ENCODE measurements at regions not wholly inside any gene's neighbourhood (a gene's known extent, or its start where the extent isn't known, plus 50 kb on each side); places are given as distances from the start of the nearest gene placed in this dataset.
A peak's percentile ranks its signal among the peaks of the same experiment; 100 is the strongest.

GRCh38 chr2:33927756-33928155 is 328.7 kb upstream of the FAM98A start:
- Histone ChIP-seq H4K91ac (replicated peaks; ENCODE audit: insufficient read length, low read length) (no peak overlapping the region), H3K9ac (replicated peaks in 1 of 4; ENCODE audit: extremely low read depth in 1 of 4, low read depth in 3 of 4, low read length in 3 of 4) (no peak overlapping the region), H3K4me1 (replicated peaks in 1 of 4; ENCODE audit: control insufficient read depth in 3 of 4, insufficient read depth in 4 of 4, low read length in 3 of 4) (peaks cover 0 to 2% (median 0%) of the 10 kb centered on the region in 4 experiments; a peak in 1 of 7 replicates), H2BK12ac (ENCODE audit: low read depth, low read length) (no peak overlapping the region), H2BK15ac (ENCODE audit: low read length) (no peak overlapping the region), H3K18ac (ENCODE audit: extremely low read depth, low read length) (no peak overlapping the region), H2AFZ (ENCODE audit: low read length) (0 out of 2 replicates have a peak overlapping the region, but pooled peaks have one; percentile 15), H3K23ac (ENCODE audit: insufficient read length) (no peak overlapping the region), H4K5ac (ENCODE audit: insufficient read length, low read depth, low read length) (no peak overlapping the region), H3K56ac (replicated peaks; ENCODE audit: insufficient read length, low read depth, low read length) (no peak overlapping the region), H3K79me1 (ENCODE audit: low read depth, low read length) (no peaks in the 10 kb centered on the region), H3K36me3 (ENCODE audit: control insufficient read depth in 2 of 4, insufficient read depth in 4 of 4, low read length in 3 of 4) (no peaks in the 10 kb centered on the region), H3K23me2 (ENCODE audit: low read depth, low read length) (no peaks in the 10 kb centered on the region), H4K20me1 (replicated peaks in 1 of 2; ENCODE audit: control insufficient read depth in 1 of 2, insufficient read depth in 2 of 2, low read length in 2 of 2) (no peaks in the 10 kb centered on the region), H2BK5ac (ENCODE audit: low read depth, low read length) (no peak overlapping the region), H3K4ac (replicated peaks; ENCODE audit: insufficient read length, low read depth, low read length) (no peak overlapping the region), H3K79me2 (ENCODE audit: control insufficient read depth in 1 of 2, insufficient read depth in 2 of 2, low read length in 2 of 2) (no peaks in the 10 kb centered on the region), H4K8ac (ENCODE audit: extremely low read depth, insufficient read depth, low read length) (no peak overlapping the region), H3K14ac (ENCODE audit: insufficient read length) (no peak overlapping the region), H3K27ac (ENCODE audit: low read depth, low read length) (no peak overlapping the region), H2BK120ac (replicated peaks; ENCODE audit: low read depth, low read length) (no peak overlapping the region), H2BK20ac (ENCODE audit: low read length) (no peak overlapping the region), H2AK5ac (ENCODE audit: low read depth, low read length) (no peak overlapping the region), H3K4me3 (ENCODE audit: extremely low read depth in 1 of 4, insufficient read depth in 2 of 4, low read depth in 3 of 4, low read length in 4 of 4) (no peak overlapping the region), H3K27me3 (replicated peaks in 1 of 4; ENCODE audit: control insufficient read depth in 3 of 4, extremely low read depth in 1 of 4, insufficient read depth in 3 of 4, low read length in 3 of 4) (no peaks in the 10 kb centered on the region), H3K9me3 (ENCODE audit: insufficient read depth in 2 of 2, low read depth in 1 of 2, low read length in 1 of 2) (no peaks in the 10 kb centered on the region), H3K4me2 (ENCODE audit: insufficient read depth in 1 of 2, low read depth in 2 of 2, low read length in 2 of 2) (no peak overlapping the region)
- TF ChIP-seq GTF2F1 (IDR thresholded peaks at IDR 0.05; ENCODE audit: borderline replicate concordance, low read depth, low read length) (no peak), HDAC2 (IDR thresholded peaks at IDR 0.05; ENCODE audit: borderline replicate concordance in 1 of 2, low read depth in 2 of 2, low read length in 2 of 2) (no peak)
- DNase-seq (ENCODE audit: low read depth in 1 of 2, low spot score in 2 of 2) (no peak), FAIRE-seq (no peak)
- CTCF ChIA-PET (ENCODE audit: partially characterized antibody) = no interaction called here
- 100% methylated on average over 1 of the region's 1 CpG; no CpG with 5 or more reads in 1 of the 2 experiments for WGBS, 2 experiments (ENCODE audit: extremely low coverage in 1 of 2, insufficient coverage in 1 of 2, insufficient read length in 1 of 2, insufficient replicate concordance in 2 of 2, low coverage in 1 of 2, low lambda C conversion rate in 2 of 2, missing lambda C conversion rate in 1 of 2)
- POLR2A ChIA-PET (ENCODE audit: partially characterized antibody) = interaction anchor here (0.7 kb wide), 1 partner anchor 374 kb away, joined by 3 read pairs; no protein-coding TSS in a partner anchor

All from H1 (cell line).